HCT116 (cell line): ENCODE measurements at regions not wholly inside any gene's neighbourhood (a gene's known extent, or its start where the extent isn't known, plus 50 kb on each side); places are given as distances from the start of the nearest gene placed in this dataset.

Experiments used
- ATAC-seq: fragments of 200-7000 bp; cut with Tn5 transposase; 2 replicates; pipeline ENCODE4 v1.9.1; 2020; ENCODE audit warnings: mild to moderate bottlenecking, moderate library complexity
- BruUV-seq: library from RNA; stranded (reverse); fragments of 400-500 nt; replicated peaks from 2 replicates; lab custom pipeline; 2021; lab: Mats Ljungman, UMichigan
- CTCF ChIA-PET: fragments of 300-600 bp; sonication (Branson Sonifier 250); formaldehyde crosslinking; loops from one replicate; lab custom pipeline; 2021; ENCODE audit warnings: antibody characterized with exemption; lab: Charles Lee
- POLR2A ChIA-PET: fragments of 300-600, 350-600 bp; sonication (Branson Sonifier 250); formaldehyde crosslinking; loops from one replicate; lab custom pipeline; 2021; ENCODE audit warnings: antibody characterized with exemption; lab: Charles Lee
- RAD21 ChIA-PET, 2 experiments: fragments of 300-600 bp; sonication (Branson Sonifier 250); formaldehyde crosslinking; loops; one replicate each; lab custom pipeline; 2023; ENCODE audit warnings: low total read pairs in 2 of 2; ENCODE audit not compliant: uncharacterized antibody in 2 of 2, unreplicated experiment in 2 of 2, low non-redundant PET in 1 of 2; lab: Charles Lee
- DNase-seq: peaks from one replicate; pipeline ENCODE4 v3.0.0-alpha.2; 2010; ENCODE audit warnings: low read depth, low spot score
- H2AFZ ChIP-seq: fragments of 200-600 bp; shearing (Covaris generic), sonication (generic); 2 replicates; pipeline ENCODE4 v1.6.1; 2017; ENCODE audit warnings: low read depth, mixed run types, mixed read lengths, antibody characterized with exemption, low read length; ENCODE audit not compliant: poor library complexity, severe bottlenecking
- H3K27ac ChIP-seq: 2 replicates; pipeline ENCODE4 v1.5.1; 2012; ENCODE audit warnings: low read depth, low read length
- H3K27me3 ChIP-seq: fragments of 200-600 bp; sonication (generic); 2 replicates; pipeline ENCODE4 v1.6.1; 2016; ENCODE audit warnings: mixed run types, low read length, mixed read lengths; ENCODE audit not compliant: insufficient read depth
- H3K36me3 ChIP-seq, 2 experiments: fragments of 200-500 bp in 1 of 2; fragments of 200-600 bp in 1 of 2; sonication (Bioruptor generic) in 1 of 2; sonication (generic) in 1 of 2; 2 replicates each; pipeline versions ENCODE4 v1.5.1 to v1.6.1; 2014 to 2016; ENCODE audit warnings: low read length in 2 of 2, inconsistent platforms in 1 of 2, mixed read lengths in 1 of 2, mixed run types in 1 of 2; ENCODE audit not compliant: insufficient read depth in 2 of 2, control insufficient read depth in 1 of 2
- H3K4me1 ChIP-seq, 2 experiments: fragments of 200-600 bp in 1 of 2; sonication (generic) in 1 of 2; 2 replicates each; pipeline versions ENCODE4 v1.5.1 to v1.6.1; 2012 to 2017; ENCODE audit warnings: low read length in 2 of 2, inconsistent platforms in 1 of 2, mild to moderate bottlenecking in 1 of 2, mixed read lengths in 1 of 2, mixed run types in 1 of 2, moderate library complexity in 1 of 2; ENCODE audit not compliant: insufficient read depth in 2 of 2, control insufficient read depth in 1 of 2
- H3K4me2 ChIP-seq: fragments of 200-600 bp; sonication (generic); 2 replicates; pipeline ENCODE4 v1.6.1; 2017; ENCODE audit warnings: mixed run types, low read length, mixed read lengths
- H3K4me3 ChIP-seq, 2 experiments: fragments of 200-600 bp in 1 of 2; sonication (generic) in 1 of 2; replicated peaks in 1 of 2; 2 replicates each; pipeline ENCODE4 v1.5.1; 2011 to 2016; ENCODE audit warnings: low read length in 2 of 2, control low read depth in 1 of 2, low read depth in 1 of 2, mild to moderate bottlenecking in 1 of 2, mixed read lengths in 1 of 2, mixed run types in 1 of 2
- H3K79me2 ChIP-seq: fragments of 200-600 bp; sonication (generic); 2 replicates; pipeline ENCODE4 v1.6.1; 2017; ENCODE audit warnings: mild to moderate bottlenecking, mixed run types, low read length, moderate library complexity, mixed read lengths; ENCODE audit not compliant: insufficient read depth
- H3K9ac ChIP-seq: fragments of 200-600 bp; sonication (generic); 2 replicates; pipeline ENCODE4 v1.6.1; 2016; ENCODE audit warnings: low read length, mixed read lengths
- H3K9me2 ChIP-seq: fragments of 200-600 bp; sonication (generic), shearing (Covaris generic); 2 replicates; pipeline ENCODE4 v1.6.1; 2017; ENCODE audit warnings: mixed run types, mild to moderate bottlenecking, moderate library complexity; ENCODE audit not compliant: insufficient read depth
- H3K9me3 ChIP-seq, 2 experiments: fragments of 200-500 bp in 1 of 2; fragments of 200-600 bp in 1 of 2; sonication (Bioruptor generic) in 1 of 2; sonication (generic) in 1 of 2; 2 replicates each; pipeline ENCODE4 v1.6.1; 2014 to 2017; ENCODE audit warnings: low read length in 2 of 2, mixed read lengths in 2 of 2, inconsistent platforms in 1 of 2, low read depth in 1 of 2, mild to moderate bottlenecking in 1 of 2, mixed run types in 1 of 2, moderate library complexity in 1 of 2; ENCODE audit not compliant: control insufficient read depth in 1 of 2, insufficient read depth in 1 of 2
- H4K20me1 ChIP-seq: fragments of 200-600 bp; sonication (generic), shearing (Covaris generic); 2 replicates; pipeline ENCODE4 v1.6.1; 2017; ENCODE audit warnings: mixed run types, mild to moderate bottlenecking, moderate library complexity; ENCODE audit not compliant: insufficient read depth
- CBX3 ChIP-seq: IDR thresholded peaks from 2 replicates; pipeline ENCODE4 v1.6.1; 2012; ENCODE audit warnings: low read depth
- CEBPB ChIP-seq: IDR thresholded peaks from 2 replicates; pipeline ENCODE4 v1.6.1; 2012; ENCODE audit warnings: low read depth
- EGR1 ChIP-seq: IDR thresholded peaks from 2 replicates; pipeline ENCODE4 v1.6.1; 2012; ENCODE audit warnings: low read depth
- ELF1 ChIP-seq: IDR thresholded peaks from 2 replicates; pipeline ENCODE4 v1.6.1; 2012; ENCODE audit warnings: low read depth, borderline replicate concordance
- EZH2 ChIP-seq: fragments of 200-600 bp; sonication (generic); IDR thresholded peaks from 2 replicates; pipeline ENCODE4 v1.6.1; 2017; ENCODE audit warnings: antibody characterized with exemption, mixed run types
- EZH2phosphoT487 ChIP-seq: fragments of 200-600 bp; IDR thresholded peaks from 2 replicates; pipeline ENCODE4 v1.6.1; 2018; ENCODE audit warnings: antibody characterized with exemption, borderline replicate concordance
- JUND ChIP-seq: IDR thresholded peaks from 2 replicates; pipeline ENCODE4 v1.6.1; 2012
- POLR2A ChIP-seq: IDR thresholded peaks from 2 replicates; pipeline ENCODE4 v1.7.0; 2011; ENCODE audit warnings: borderline replicate concordance; ENCODE audit not compliant: insufficient read depth, insufficient read length; ENCODE audit errors: extremely low read depth
- POLR2AphosphoS5 ChIP-seq: IDR thresholded peaks from 2 replicates; pipeline ENCODE4 v1.6.1; 2011; ENCODE audit warnings: mild to moderate bottlenecking, low read depth, low read length, moderate library complexity
- SIN3A ChIP-seq: IDR thresholded peaks from 2 replicates; pipeline ENCODE4 v1.6.1; 2012; ENCODE audit warnings: low read depth
- SP1 ChIP-seq: IDR thresholded peaks from 2 replicates; pipeline ENCODE4 v1.6.1; 2012; ENCODE audit warnings: low read depth
- SRF ChIP-seq: IDR thresholded peaks from 2 replicates; pipeline ENCODE4 v1.6.1; 2012; ENCODE audit warnings: low read depth
- TCF7L2 ChIP-seq: IDR thresholded peaks from 2 replicates; pipeline ENCODE4 v1.7.0; 2011; ENCODE audit warnings: borderline replicate concordance, inconsistent platforms; ENCODE audit not compliant: insufficient read depth, insufficient read length; ENCODE audit errors: extremely low read depth
- YY1 ChIP-seq: IDR thresholded peaks from 2 replicates; pipeline ENCODE4 v1.6.1; 2011; ENCODE audit warnings: low read length, low read depth, moderate library complexity, mild to moderate bottlenecking; ENCODE audit not compliant: insufficient replicate concordance; ENCODE audit errors: extremely low read depth
- ZNF274 ChIP-seq: fragments of 200-500 bp; sonication (Bioruptor generic); IDR thresholded peaks from 2 replicates; pipeline ENCODE4 v1.6.1; 2014; ENCODE audit warnings: mild to moderate bottlenecking, low read depth, low read length, inconsistent platforms
- intact Hi-C: fragments of 100-400 bp; cut with micrococcal nuclease; formaldehyde crosslinking; loops from 2 replicates; pipeline ENCODE4 v1.10.0; 2022
- TF ChIP-seq, protein P1 (sequence below): IDR thresholded peaks from 2 replicates; pipeline ENCODE4 v1.6.1; 2012
- TF ChIP-seq, protein P2 (sequence below), 3 experiments: fragments of 200-600 bp in 1 of 3; sonication (generic) in 1 of 3; IDR thresholded peaks in 2 of 3; conservative IDR thresholded peaks in 1 of 3; 2 replicates each; pipeline ENCODE4 v1.5.1; 2012 to 2017; ENCODE audit warnings: low read depth in 2 of 3, low read length in 2 of 3, antibody characterized with exemption in 1 of 3, borderline replicate concordance in 1 of 3, control low read depth in 1 of 3, mild to moderate bottlenecking in 1 of 3, mixed read lengths in 1 of 3, mixed run types in 1 of 3, moderate library complexity in 1 of 3; ENCODE audit not compliant: insufficient read depth in 1 of 3
- TF ChIP-seq, protein P3 (sequence below): IDR thresholded peaks from 2 replicates; pipeline ENCODE4 v1.6.1; 2011; ENCODE audit warnings: mild to moderate bottlenecking, low read length, moderate library complexity; ENCODE audit not compliant: insufficient replicate concordance; ENCODE audit errors: extremely low read depth
- TF ChIP-seq, protein P4 (sequence below): IDR thresholded peaks from 2 replicates; pipeline ENCODE4 v1.6.1; 2012; ENCODE audit warnings: low read depth

DNA sequence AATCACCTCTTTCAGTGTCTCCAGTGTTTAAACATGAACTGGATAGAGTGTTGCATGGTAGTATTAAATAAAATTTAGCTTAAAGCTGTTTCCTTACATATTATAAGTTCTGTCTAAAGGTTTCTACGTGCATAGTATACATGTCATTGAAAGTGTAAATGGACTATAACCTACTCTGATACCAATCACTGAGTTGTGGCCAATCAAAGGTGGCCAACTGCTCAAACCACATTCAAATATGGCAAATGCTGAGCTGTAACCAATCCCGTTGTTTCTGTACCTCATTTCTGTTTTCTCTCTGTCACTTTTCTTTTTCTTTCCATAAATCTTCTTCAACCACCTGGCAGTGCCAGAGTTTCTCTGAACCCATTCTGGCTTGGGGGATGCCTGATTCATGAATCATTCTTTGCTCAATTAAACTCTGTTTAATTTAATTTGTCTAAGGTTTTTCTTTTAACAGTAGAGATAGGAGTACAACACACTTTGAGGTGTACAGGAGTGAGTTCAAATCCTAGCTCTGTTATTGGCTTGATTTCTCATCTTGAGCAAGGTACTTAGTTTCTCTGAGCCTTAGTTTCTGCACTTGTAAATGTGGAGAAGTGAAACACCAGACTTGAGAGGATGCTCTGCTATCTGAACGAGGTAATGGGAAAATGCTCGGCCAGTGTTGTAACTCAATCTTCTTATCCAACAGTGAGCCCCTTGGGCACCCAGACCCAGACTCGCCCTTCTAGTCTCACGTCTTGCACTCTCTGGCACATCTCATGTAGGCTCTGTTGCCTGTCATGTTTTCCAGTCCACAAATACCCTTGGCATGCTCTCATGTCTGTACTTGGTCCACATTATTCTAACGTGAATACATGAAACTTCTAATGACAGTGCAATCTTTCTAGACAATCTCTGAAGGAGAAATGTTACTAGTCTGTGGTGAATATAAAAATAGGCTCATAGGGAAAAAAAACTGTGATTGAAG is 228.0 kb downstream of the PIK3C3 start:
- H3K9me3 ChIP-seq = 0 out of 4 replicates have a peak, but pooled peaks cover 0 to 3% of the 10 kb centered on the region in 2 experiments
- H3K79me2 ChIP-seq = no peaks in the 10 kb centered on the region
- H2AFZ ChIP-seq = no peak overlapping the region
- no peak for DNase-seq
- no TSS peak for BruUV-seq
- intact Hi-C loops = no loop called here
- H3K36me3 ChIP-seq = no peaks in the 10 kb centered on the region
- H3K4me3 ChIP-seq = no peak overlapping the region
- no peak for ATAC-seq
- no peak for TF ChIP-seq SIN3A
- TF ChIP-seq, protein P1, sequence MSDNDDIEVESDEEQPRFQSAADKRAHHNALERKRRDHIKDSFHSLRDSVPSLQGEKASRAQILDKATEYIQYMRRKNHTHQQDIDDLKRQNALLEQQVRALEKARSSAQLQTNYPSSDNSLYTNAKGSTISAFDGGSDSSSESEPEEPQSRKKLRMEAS = no peak
- TF ChIP-seq, protein P2, sequence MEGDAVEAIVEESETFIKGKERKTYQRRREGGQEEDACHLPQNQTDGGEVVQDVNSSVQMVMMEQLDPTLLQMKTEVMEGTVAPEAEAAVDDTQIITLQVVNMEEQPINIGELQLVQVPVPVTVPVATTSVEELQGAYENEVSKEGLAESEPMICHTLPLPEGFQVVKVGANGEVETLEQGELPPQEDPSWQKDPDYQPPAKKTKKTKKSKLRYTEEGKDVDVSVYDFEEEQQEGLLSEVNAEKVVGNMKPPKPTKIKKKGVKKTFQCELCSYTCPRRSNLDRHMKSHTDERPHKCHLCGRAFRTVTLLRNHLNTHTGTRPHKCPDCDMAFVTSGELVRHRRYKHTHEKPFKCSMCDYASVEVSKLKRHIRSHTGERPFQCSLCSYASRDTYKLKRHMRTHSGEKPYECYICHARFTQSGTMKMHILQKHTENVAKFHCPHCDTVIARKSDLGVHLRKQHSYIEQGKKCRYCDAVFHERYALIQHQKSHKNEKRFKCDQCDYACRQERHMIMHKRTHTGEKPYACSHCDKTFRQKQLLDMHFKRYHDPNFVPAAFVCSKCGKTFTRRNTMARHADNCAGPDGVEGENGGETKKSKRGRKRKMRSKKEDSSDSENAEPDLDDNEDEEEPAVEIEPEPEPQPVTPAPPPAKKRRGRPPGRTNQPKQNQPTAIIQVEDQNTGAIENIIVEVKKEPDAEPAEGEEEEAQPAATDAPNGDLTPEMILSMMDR (IDR thresholded peaks at IDR 0.05 in 2 of 3, conservative IDR thresholded peaks at IDR 0.05 in 1 of 3; ENCODE audit: borderline replicate concordance in 1 of 3, insufficient read depth in 1 of 3, low read depth in 2 of 3, low read length in 2 of 3) = no peak
- no peak for TF ChIP-seq SRF
- no peak for TF ChIP-seq EZH2
- TF ChIP-seq EGR1 = no peak
- no peak for TF ChIP-seq SP1
- no peak for TF ChIP-seq JUND
- TF ChIP-seq, protein P3, sequence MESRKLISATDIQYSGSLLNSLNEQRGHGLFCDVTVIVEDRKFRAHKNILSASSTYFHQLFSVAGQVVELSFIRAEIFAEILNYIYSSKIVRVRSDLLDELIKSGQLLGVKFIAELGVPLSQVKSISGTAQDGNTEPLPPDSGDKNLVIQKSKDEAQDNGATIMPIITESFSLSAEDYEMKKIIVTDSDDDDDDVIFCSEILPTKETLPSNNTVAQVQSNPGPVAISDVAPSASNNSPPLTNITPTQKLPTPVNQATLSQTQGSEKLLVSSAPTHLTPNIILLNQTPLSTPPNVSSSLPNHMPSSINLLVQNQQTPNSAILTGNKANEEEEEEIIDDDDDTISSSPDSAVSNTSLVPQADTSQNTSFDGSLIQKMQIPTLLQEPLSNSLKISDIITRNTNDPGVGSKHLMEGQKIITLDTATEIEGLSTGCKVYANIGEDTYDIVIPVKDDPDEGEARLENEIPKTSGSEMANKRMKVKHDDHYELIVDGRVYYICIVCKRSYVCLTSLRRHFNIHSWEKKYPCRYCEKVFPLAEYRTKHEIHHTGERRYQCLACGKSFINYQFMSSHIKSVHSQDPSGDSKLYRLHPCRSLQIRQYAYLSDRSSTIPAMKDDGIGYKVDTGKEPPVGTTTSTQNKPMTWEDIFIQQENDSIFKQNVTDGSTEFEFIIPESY = no peak
- TF ChIP-seq ELF1 = no peak
- TF ChIP-seq ZNF274 = no peak
- TF ChIP-seq EZH2phosphoT487 = no peak
- TF ChIP-seq CBX3 = no peak
- no peak for TF ChIP-seq CEBPB
- TF ChIP-seq POLR2AphosphoS5 = no peak
- no peak for TF ChIP-seq TCF7L2
- TF ChIP-seq, protein P4, sequence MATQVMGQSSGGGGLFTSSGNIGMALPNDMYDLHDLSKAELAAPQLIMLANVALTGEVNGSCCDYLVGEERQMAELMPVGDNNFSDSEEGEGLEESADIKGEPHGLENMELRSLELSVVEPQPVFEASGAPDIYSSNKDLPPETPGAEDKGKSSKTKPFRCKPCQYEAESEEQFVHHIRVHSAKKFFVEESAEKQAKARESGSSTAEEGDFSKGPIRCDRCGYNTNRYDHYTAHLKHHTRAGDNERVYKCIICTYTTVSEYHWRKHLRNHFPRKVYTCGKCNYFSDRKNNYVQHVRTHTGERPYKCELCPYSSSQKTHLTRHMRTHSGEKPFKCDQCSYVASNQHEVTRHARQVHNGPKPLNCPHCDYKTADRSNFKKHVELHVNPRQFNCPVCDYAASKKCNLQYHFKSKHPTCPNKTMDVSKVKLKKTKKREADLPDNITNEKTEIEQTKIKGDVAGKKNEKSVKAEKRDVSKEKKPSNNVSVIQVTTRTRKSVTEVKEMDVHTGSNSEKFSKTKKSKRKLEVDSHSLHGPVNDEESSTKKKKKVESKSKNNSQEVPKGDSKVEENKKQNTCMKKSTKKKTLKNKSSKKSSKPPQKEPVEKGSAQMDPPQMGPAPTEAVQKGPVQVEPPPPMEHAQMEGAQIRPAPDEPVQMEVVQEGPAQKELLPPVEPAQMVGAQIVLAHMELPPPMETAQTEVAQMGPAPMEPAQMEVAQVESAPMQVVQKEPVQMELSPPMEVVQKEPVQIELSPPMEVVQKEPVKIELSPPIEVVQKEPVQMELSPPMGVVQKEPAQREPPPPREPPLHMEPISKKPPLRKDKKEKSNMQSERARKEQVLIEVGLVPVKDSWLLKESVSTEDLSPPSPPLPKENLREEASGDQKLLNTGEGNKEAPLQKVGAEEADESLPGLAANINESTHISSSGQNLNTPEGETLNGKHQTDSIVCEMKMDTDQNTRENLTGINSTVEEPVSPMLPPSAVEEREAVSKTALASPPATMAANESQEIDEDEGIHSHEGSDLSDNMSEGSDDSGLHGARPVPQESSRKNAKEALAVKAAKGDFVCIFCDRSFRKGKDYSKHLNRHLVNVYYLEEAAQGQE = no peak
- no peak for TF ChIP-seq YY1
- TF ChIP-seq POLR2A = no peak
- H3K27ac ChIP-seq = no peak overlapping the region
- H3K4me2 ChIP-seq = no peak overlapping the region
- no peaks in the 10 kb centered on the region for H3K4me1 ChIP-seq
- CTCF ChIA-PET = no interaction called here
- no peaks in the 10 kb centered on the region for H3K27me3 ChIP-seq
- no peak overlapping the region for H3K9ac ChIP-seq
- no peaks in the 10 kb centered on the region for H4K20me1 ChIP-seq
- RAD21 ChIA-PET = no interaction called here
- H3K9me2 ChIP-seq = no peaks in the 10 kb centered on the region
- POLR2A ChIA-PET = no interaction called here
